ENCODE measurements at regions not wholly inside any gene's neighbourhood (a gene's known extent, or its start where the extent isn't known, plus 50 kb on each side); places are given as distances from the start of the nearest gene placed in this dataset.

GRCh38 chr1:195294911-195295310, 1313.3 kb downstream of the KCNT2 start:
- TF ChIP-seq EZH2phosphoT487 (IDR thresholded peaks at IDR 0.05) (no peak), EZH2 (IDR thresholded peaks at IDR 0.05) (no peak)

All from neural progenitor cell (in vitro differentiated cells).